GM12892 (cell line): ENCODE measurements at regions not wholly inside any gene's neighbourhood (a gene's known extent, or its start where the extent isn't known, plus 50 kb on each side); places are given as distances from the start of the nearest gene placed in this dataset.

Source experiments
- POLR2A ChIP-seq: IDR thresholded peaks from 2 replicates; pipeline ENCODE4 v1.6.1; 2011; ENCODE audit warnings: low read depth, low read length, control low read depth
- POLR2AphosphoS5 ChIP-seq: IDR thresholded peaks from 2 replicates; pipeline ENCODE4 v1.6.1; 2011; ENCODE audit warnings: low read depth, low read length, control low read depth

- no peak for TF ChIP-seq POLR2A
- no peak for TF ChIP-seq POLR2AphosphoS5
Measured at GRCh38 chr7:441684-442421, 77.8 kb downstream of the PDGFA start.
